ENCODE measurements at regions not wholly inside any gene's neighbourhood (a gene's known extent, or its start where the extent isn't known, plus 50 kb on each side); places are given as distances from the start of the nearest gene placed in this dataset.

- TF ChIP-seq KDM5A (IDR thresholded peaks at IDR 0.05) = no peak
- no peak for TF ChIP-seq ZSCAN20 (CRISPR knock-in tag; IDR thresholded peaks at IDR 0.05)
Measured at GRCh38 chr4:56210397-56210796, 176.9 kb downstream of the AASDH start (continued).

- 45% methylated on average over 3 of the region's 3 CpGs for WGBS (ENCODE audit: missing lambda C conversion rate)
- POLR2A ChIA-PET = no interaction called here
- Histone ChIP-seq H3K4me2 (no peak overlapping the region), H3K9me3 (no peaks in the 10 kb centered on the region), H3K4me3 (no peak overlapping the region), H3K4me1 (no peaks in the 10 kb centered on the region), H3K27ac (no peak overlapping the region)
- ATAC-seq = no peak
- no peak for TF ChIP-seq HOXB13 (CRISPR knock-in tag; IDR thresholded peaks at IDR 0.05; ENCODE audit: low read depth)
- no peak for TF ChIP-seq MAZ (IDR thresholded peaks at IDR 0.05; ENCODE audit: borderline replicate concordance, low read depth, low read length)
- TF ChIP-seq ESRRA (IDR thresholded peaks at IDR 0.05; ENCODE audit: borderline replicate concordance, low read length) = no peak
- TF ChIP-seq HES2 (IDR thresholded peaks at IDR 0.05) = no peak
- TF ChIP-seq BHLHE40 (IDR thresholded peaks at IDR 0.05; ENCODE audit: low read depth, low read length) = no peak
- no peak for TF ChIP-seq CBX2 (IDR thresholded peaks at IDR 0.05; ENCODE audit: borderline replicate concordance, low read depth)
- TF ChIP-seq POLR2A (IDR thresholded peaks at IDR 0.05; ENCODE audit: low read length) = no peak
- TF ChIP-seq CBX8 (IDR thresholded peaks at IDR 0.05) = no peak
- TF ChIP-seq, protein P1, sequence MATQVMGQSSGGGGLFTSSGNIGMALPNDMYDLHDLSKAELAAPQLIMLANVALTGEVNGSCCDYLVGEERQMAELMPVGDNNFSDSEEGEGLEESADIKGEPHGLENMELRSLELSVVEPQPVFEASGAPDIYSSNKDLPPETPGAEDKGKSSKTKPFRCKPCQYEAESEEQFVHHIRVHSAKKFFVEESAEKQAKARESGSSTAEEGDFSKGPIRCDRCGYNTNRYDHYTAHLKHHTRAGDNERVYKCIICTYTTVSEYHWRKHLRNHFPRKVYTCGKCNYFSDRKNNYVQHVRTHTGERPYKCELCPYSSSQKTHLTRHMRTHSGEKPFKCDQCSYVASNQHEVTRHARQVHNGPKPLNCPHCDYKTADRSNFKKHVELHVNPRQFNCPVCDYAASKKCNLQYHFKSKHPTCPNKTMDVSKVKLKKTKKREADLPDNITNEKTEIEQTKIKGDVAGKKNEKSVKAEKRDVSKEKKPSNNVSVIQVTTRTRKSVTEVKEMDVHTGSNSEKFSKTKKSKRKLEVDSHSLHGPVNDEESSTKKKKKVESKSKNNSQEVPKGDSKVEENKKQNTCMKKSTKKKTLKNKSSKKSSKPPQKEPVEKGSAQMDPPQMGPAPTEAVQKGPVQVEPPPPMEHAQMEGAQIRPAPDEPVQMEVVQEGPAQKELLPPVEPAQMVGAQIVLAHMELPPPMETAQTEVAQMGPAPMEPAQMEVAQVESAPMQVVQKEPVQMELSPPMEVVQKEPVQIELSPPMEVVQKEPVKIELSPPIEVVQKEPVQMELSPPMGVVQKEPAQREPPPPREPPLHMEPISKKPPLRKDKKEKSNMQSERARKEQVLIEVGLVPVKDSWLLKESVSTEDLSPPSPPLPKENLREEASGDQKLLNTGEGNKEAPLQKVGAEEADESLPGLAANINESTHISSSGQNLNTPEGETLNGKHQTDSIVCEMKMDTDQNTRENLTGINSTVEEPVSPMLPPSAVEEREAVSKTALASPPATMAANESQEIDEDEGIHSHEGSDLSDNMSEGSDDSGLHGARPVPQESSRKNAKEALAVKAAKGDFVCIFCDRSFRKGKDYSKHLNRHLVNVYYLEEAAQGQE (IDR thresholded peaks at IDR 0.05) = no peak
- TF ChIP-seq, protein P2, sequence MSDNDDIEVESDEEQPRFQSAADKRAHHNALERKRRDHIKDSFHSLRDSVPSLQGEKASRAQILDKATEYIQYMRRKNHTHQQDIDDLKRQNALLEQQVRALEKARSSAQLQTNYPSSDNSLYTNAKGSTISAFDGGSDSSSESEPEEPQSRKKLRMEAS (IDR thresholded peaks at IDR 0.05) = no peak
- no peak for TF ChIP-seq ZNF302 (CRISPR knock-in tag; IDR thresholded peaks at IDR 0.05)
- TF ChIP-seq TP53 (CRISPR knock-in tag; IDR thresholded peaks at IDR 0.05) = no peak
- TF ChIP-seq HEYL (CRISPR knock-in tag; IDR thresholded peaks at IDR 0.05) = no peak
- TF ChIP-seq MYC (IDR thresholded peaks at IDR 0.05; ENCODE audit: borderline replicate concordance, low read length) = no peak
- TF ChIP-seq ZFP36 (IDR thresholded peaks at IDR 0.05; ENCODE audit: borderline replicate concordance, partially characterized antibody) = no peak
- no peak for TF ChIP-seq NR3C1 (IDR thresholded peaks at IDR 0.05)
- TF ChIP-seq, protein P3, sequence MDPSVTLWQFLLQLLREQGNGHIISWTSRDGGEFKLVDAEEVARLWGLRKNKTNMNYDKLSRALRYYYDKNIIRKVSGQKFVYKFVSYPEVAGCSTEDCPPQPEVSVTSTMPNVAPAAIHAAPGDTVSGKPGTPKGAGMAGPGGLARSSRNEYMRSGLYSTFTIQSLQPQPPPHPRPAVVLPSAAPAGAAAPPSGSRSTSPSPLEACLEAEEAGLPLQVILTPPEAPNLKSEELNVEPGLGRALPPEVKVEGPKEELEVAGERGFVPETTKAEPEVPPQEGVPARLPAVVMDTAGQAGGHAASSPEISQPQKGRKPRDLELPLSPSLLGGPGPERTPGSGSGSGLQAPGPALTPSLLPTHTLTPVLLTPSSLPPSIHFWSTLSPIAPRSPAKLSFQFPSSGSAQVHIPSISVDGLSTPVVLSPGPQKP (IDR thresholded peaks at IDR 0.05; ENCODE audit: low read depth, low read length) = no peak
- no peak for TF ChIP-seq RCOR1 (IDR thresholded peaks at IDR 0.05; ENCODE audit: low read depth, low read length)
- no peak for TF ChIP-seq HOXA7 (CRISPR knock-in tag; IDR thresholded peaks at IDR 0.05)
- no peak for TF ChIP-seq ATOH8 (CRISPR knock-in tag; IDR thresholded peaks at IDR 0.05; ENCODE audit: low read depth)
- CTCF ChIA-PET = no interaction called here
- DNase-seq (ENCODE audit: low read depth in 1 of 2, low spot score in 1 of 2) = no peak
- no peak for FAIRE-seq
Measured at GRCh38 chr4:56209767-56210166, 177.5 kb downstream of the AASDH start.

GRCh38 chr4:56208103-56208502 is 179.2 kb downstream of the AASDH start:
- DNase-seq (ENCODE audit: low read depth in 1 of 2, low spot score in 1 of 2) (no peak), FAIRE-seq (no peak), ATAC-seq (no peak)
- no peak overlapping the region for H3K27ac ChIP-seq
- no peak overlapping the region for H3K4me3 ChIP-seq
- H3K9me3 ChIP-seq = no peaks in the 10 kb centered on the region
- TF ChIP-seq FOXS1 (CRISPR knock-in tag; IDR thresholded peaks at IDR 0.05) = no peak
- no peak for TF ChIP-seq ESRRA (IDR thresholded peaks at IDR 0.05; ENCODE audit: borderline replicate concordance, low read length)
- no peak for TF ChIP-seq ZFP36 (IDR thresholded peaks at IDR 0.05; ENCODE audit: borderline replicate concordance, partially characterized antibody)
- no peak for TF ChIP-seq HOXA7 (CRISPR knock-in tag; IDR thresholded peaks at IDR 0.05)
- CTCF ChIA-PET = no interaction called here
- POLR2A ChIA-PET = no interaction called here
- 10% methylated on average over 1 of the region's 1 CpG for WGBS (ENCODE audit: missing lambda C conversion rate)
- no peak overlapping the region for H3K4me2 ChIP-seq
- no peaks in the 10 kb centered on the region for H3K4me1 ChIP-seq

Measured in A549 (cell line).